DOHH2 (cell line): ENCODE measurements at regions not wholly inside any gene's neighbourhood (a gene's known extent, or its start where the extent isn't known, plus 50 kb on each side); places are given as distances from the start of the nearest gene placed in this dataset.

Source experiments
- H3F3A ChIP-seq: fragments of 200-600 bp; sonication (generic), shearing (Covaris generic); 2 replicates; pipeline ENCODE4 v1.6.0; 2016; ENCODE audit warnings: antibody characterized with exemption, mild to moderate bottlenecking; ENCODE audit not compliant: control insufficient read depth, insufficient read depth
- H3K27ac ChIP-seq: fragments of 200-600 bp; sonication (generic); 2 replicates; pipeline ENCODE4 v1.5.1; 2014; ENCODE audit warnings: low read depth, mild to moderate bottlenecking, low read length, moderate library complexity
- H3K27me3 ChIP-seq: fragments of 200-600 bp; sonication (generic); 2 replicates; pipeline ENCODE4 v1.6.1; 2014; ENCODE audit warnings: mild to moderate bottlenecking, low read length, mixed read lengths; ENCODE audit not compliant: control insufficient read depth
- H3K36me3 ChIP-seq: fragments of 200-600 bp; sonication (generic); 2 replicates; pipeline ENCODE4 v1.6.1; 2014; ENCODE audit warnings: mild to moderate bottlenecking, low read length, moderate library complexity, mixed read lengths; ENCODE audit not compliant: control insufficient read depth
- H3K4me1 ChIP-seq: fragments of 200-600 bp; sonication (generic); 2 replicates; pipeline ENCODE4 v1.6.1; 2014; ENCODE audit warnings: mild to moderate bottlenecking, low read length, mixed read lengths; ENCODE audit not compliant: control insufficient read depth
- H3K4me2 ChIP-seq: fragments of 200-600 bp; sonication (generic); 2 replicates; pipeline ENCODE4 v1.6.0; 2014; ENCODE audit warnings: mild to moderate bottlenecking, low read length, moderate library complexity
- H3K4me3 ChIP-seq: fragments of 200-600 bp; sonication (generic); 2 replicates; pipeline ENCODE4 v1.5.1; 2014; ENCODE audit warnings: mild to moderate bottlenecking, low read length, mixed read lengths
- H3K79me2 ChIP-seq: fragments of 200-600 bp; sonication (generic); 2 replicates; pipeline ENCODE4 v1.6.1; 2014; ENCODE audit warnings: mild to moderate bottlenecking, low read length, mixed read lengths; ENCODE audit not compliant: control insufficient read depth
- H3K9me2 ChIP-seq: fragments of 200-600 bp; sonication (generic); replicated peaks from 2 replicates; pipeline ENCODE4 v1.6.1; 2014; ENCODE audit warnings: mild to moderate bottlenecking, low read length, mixed read lengths; ENCODE audit not compliant: control insufficient read depth
- H3K9me3 ChIP-seq: fragments of 200-600 bp; sonication (generic); 2 replicates; pipeline ENCODE4 v1.6.1; 2014; ENCODE audit warnings: antibody characterized with exemption, low read length, mixed read lengths; ENCODE audit not compliant: control insufficient read depth, insufficient read depth
- H4K20me1 ChIP-seq: fragments of 200-600 bp; sonication (generic); 2 replicates; pipeline ENCODE4 v1.6.0; 2014; ENCODE audit warnings: low read depth, mild to moderate bottlenecking, antibody characterized with exemption, low read length, moderate library complexity; ENCODE audit not compliant: control insufficient read depth, insufficient read depth
- CTCF ChIP-seq: fragments of 200-600 bp; sonication (generic); IDR thresholded peaks from one replicate; pipeline ENCODE4 v1.5.1; 2014; ENCODE audit warnings: antibody characterized with exemption, mild to moderate bottlenecking, low read depth, low read length; ENCODE audit not compliant: poor library complexity, severe bottlenecking
- EZH2phosphoT487 ChIP-seq: fragments of 200-600 bp; sonication (generic); IDR thresholded peaks from 2 replicates; pipeline ENCODE4 v1.6.1; 2017; ENCODE audit warnings: borderline replicate concordance, mild to moderate bottlenecking, antibody characterized with exemption, low read length, moderate library complexity, mixed read lengths

GRCh38 chr4:79184476-79184875, 141.4 kb downstream of the NAA11 start:
- Histone ChIP-seq H3K4me2 (no peak overlapping the region), H3F3A (no peaks in the 10 kb centered on the region), H3K4me3 (no peak overlapping the region), H3K4me1 (no peaks in the 10 kb centered on the region), H3K79me2 (no peaks in the 10 kb centered on the region), H3K27me3 (no peaks in the 10 kb centered on the region), H3K9me3 (no peaks in the 10 kb centered on the region), H3K9me2 (no peaks in the 10 kb centered on the region), H3K27ac (no peak overlapping the region), H3K36me3 (no peaks in the 10 kb centered on the region), H4K20me1 (no peaks in the 10 kb centered on the region)
- TF ChIP-seq CTCF (no peak), EZH2phosphoT487 (no peak)

GRCh38 chr4:79182209-79182608, 143.7 kb downstream of the NAA11 start:
- H3K36me3 ChIP-seq, result no peaks in the 10 kb centered on the region
- no peak overlapping the region for H3K4me3 ChIP-seq
- H3K4me1 ChIP-seq, result no peaks in the 10 kb centered on the region
- H3K27ac ChIP-seq, result no peak overlapping the region
- H3K27me3 ChIP-seq, result no peaks in the 10 kb centered on the region
- H4K20me1 ChIP-seq, result no peaks in the 10 kb centered on the region
- no peak for TF ChIP-seq EZH2phosphoT487
- TF ChIP-seq CTCF, result no peak
- no peaks in the 10 kb centered on the region for H3F3A ChIP-seq
- no peak overlapping the region for H3K4me2 ChIP-seq
- H3K9me3 ChIP-seq, result no peaks in the 10 kb centered on the region
- no peaks in the 10 kb centered on the region for H3K79me2 ChIP-seq
- H3K9me2 ChIP-seq, result no peaks in the 10 kb centered on the region

- no peak for TF ChIP-seq EZH2phosphoT487
- H3K9me3 ChIP-seq, result no peaks in the 10 kb centered on the region
- H3K27me3 ChIP-seq, result no peaks in the 10 kb centered on the region
- no peak overlapping the region for H3K4me2 ChIP-seq
- no peaks in the 10 kb centered on the region for H3F3A ChIP-seq
- no peaks in the 10 kb centered on the region for H4K20me1 ChIP-seq
- H3K9me2 ChIP-seq, result no peaks in the 10 kb centered on the region
- H3K4me3 ChIP-seq, result no peak overlapping the region
- H3K27ac ChIP-seq, result no peak overlapping the region
- no peaks in the 10 kb centered on the region for H3K4me1 ChIP-seq
- H3K79me2 ChIP-seq, result no peaks in the 10 kb centered on the region
- H3K36me3 ChIP-seq, result no peaks in the 10 kb centered on the region
These were observed 144.7 kb downstream of the NAA11 start for GRCh38 chr4:79181190-79181589.

- H3K9me2 ChIP-seq, result no peaks in the 10 kb centered on the region
- H3K9me3 ChIP-seq, result no peaks in the 10 kb centered on the region
- H3K4me1 ChIP-seq, result no peaks in the 10 kb centered on the region
- no peaks in the 10 kb centered on the region for H3K36me3 ChIP-seq
- H3F3A ChIP-seq, result no peaks in the 10 kb centered on the region
- H3K79me2 ChIP-seq, result no peaks in the 10 kb centered on the region
- no peak overlapping the region for H3K27ac ChIP-seq
- no peak overlapping the region for H3K4me3 ChIP-seq
- H3K27me3 ChIP-seq, result no peaks in the 10 kb centered on the region
- H3K4me2 ChIP-seq, result no peak overlapping the region
- TF ChIP-seq CTCF (no peak), EZH2phosphoT487 (no peak)
- no peaks in the 10 kb centered on the region for H4K20me1 ChIP-seq
These were observed 147.1 kb downstream of the NAA11 start for GRCh38 chr4:79178760-79179159.
